AG10803 (cell line): ENCODE measurements at regions not wholly inside any gene's neighbourhood (a gene's known extent, or its start where the extent isn't known, plus 50 kb on each side); places are given as distances from the start of the nearest gene placed in this dataset.

Experiments
- DNase-seq: peaks from one replicate; pipeline ENCODE4 v3.0.0; 2010; ENCODE audit warnings: low read depth
- H3K4me3 ChIP-seq: 2 replicates; pipeline ENCODE4 v1.5.1; 2011; ENCODE audit warnings: mild to moderate bottlenecking, low read length, control low read depth
- CTCF ChIP-seq: conservative IDR thresholded peaks from 2 replicates; pipeline ENCODE4 v1.5.1; 2011; ENCODE audit warnings: mild to moderate bottlenecking, low read length, control low read depth, inconsistent platforms

- TF ChIP-seq CTCF, result no peak
- no peak overlapping the region for H3K4me3 ChIP-seq
- no peak for DNase-seq
These were observed 275.6 kb downstream of the PLPP3 start for GRCh38 chr1:56303805-56304204.

GRCh38 chr1:56302878-56303277, 276.5 kb downstream of the PLPP3 start:
- H3K4me3 ChIP-seq, result no peak overlapping the region
- no peak for TF ChIP-seq CTCF
- DNase-seq, result no peak

- peak; percentile 58 for DNase-seq
- TF ChIP-seq CTCF, result no peak
- H3K4me3 ChIP-seq, result no peak overlapping the region
These were observed 277.6 kb downstream of the PLPP3 start for GRCh38 chr1:56301791-56302190.

GRCh38 chr1:56300836-56301235, 278.5 kb downstream of the PLPP3 start:
- no peak overlapping the region for H3K4me3 ChIP-seq
- TF ChIP-seq CTCF, result no peak
- no peak for DNase-seq

- H3K4me3 ChIP-seq, result no peak overlapping the region
- no peak for TF ChIP-seq CTCF
- no peak for DNase-seq
These were observed 280.5 kb downstream of the PLPP3 start for GRCh38 chr1:56298866-56299265.

- no peak overlapping the region for H3K4me3 ChIP-seq
- no peak for TF ChIP-seq CTCF
These were observed 281.5 kb downstream of the PLPP3 start for GRCh38 chr1:56297904-56298303.

GRCh38 chr1:56297208-56297607, 282.2 kb downstream of the PLPP3 start:
- no peak overlapping the region for H3K4me3 ChIP-seq
- no peak for TF ChIP-seq CTCF

More at GRCh38 chr1:56297904-56298303, 281.5 kb downstream of the PLPP3 start:
- DNase-seq, result no peak

More at GRCh38 chr1:56297208-56297607, 282.2 kb downstream of the PLPP3 start:
- peak; percentile 40 for DNase-seq
